Transverse colon (tissue), 4 donors: ENCODE measurements at regions not wholly inside any gene's neighbourhood (a gene's known extent, or its start where the extent isn't known, plus 50 kb on each side); places are given as distances from the start of the nearest gene placed in this dataset.

Experiments
- DNase-seq: peaks from one replicate; pipeline ENCODE4 v3.0.0-alpha.2; 2019
- H3K27ac ChIP-seq, 4 donors: fragments of 200-600 bp; sonication (generic); 2 replicates each; pipeline ENCODE4 v1.5.1; 2016 to 2018; ENCODE audit warnings: inconsistent platforms in 4 of 4
- H3K27me3 ChIP-seq: fragments of 200-600 bp; sonication (generic); 2 replicates; pipeline ENCODE4 v1.5.1; 2017; ENCODE audit warnings: inconsistent platforms
- H3K36me3 ChIP-seq, 4 donors: fragments of 200-600 bp; sonication (generic); 2 replicates each; pipeline ENCODE4 v1.5.1; 2017 to 2019; ENCODE audit warnings: inconsistent platforms in 4 of 4
- H3K4me1 ChIP-seq, 4 donors: fragments of 200-600 bp; sonication (generic); 2 replicates each; pipeline ENCODE4 v1.5.1; 2017 to 2020; ENCODE audit warnings: inconsistent platforms in 4 of 4
- H3K4me3 ChIP-seq, 4 donors: fragments of 200-600 bp; sonication (generic); 1 replicate in 1 of 4; 2 replicates in 3 of 4; pipeline versions ENCODE4 v1.5.1 to v1.6.1; 2017 to 2019; ENCODE audit warnings: inconsistent platforms in 4 of 4
- H3K9me3 ChIP-seq, 2 donors: fragments of 200-600 bp; sonication (generic); 2 replicates each; pipeline ENCODE4 v1.5.1; 2017 to 2019; ENCODE audit warnings: inconsistent platforms in 2 of 2
- CTCF ChIP-seq, 5 experiments: fragments of 200-600 bp in 3 of 5; fragments of 450-650 bp in 2 of 5; sonication (generic) in 3 of 5; IDR thresholded peaks; 1 replicate in 2 of 5; 2 replicates in 3 of 5; pipeline ENCODE4 v1.5.1; 2016 to 2017; ENCODE audit warnings: antibody characterized with exemption in 5 of 5, inconsistent platforms in 3 of 5, mild to moderate bottlenecking in 2 of 5, moderate library complexity in 1 of 5
- EP300 ChIP-seq: sonication (generic); formaldehyde crosslinking; IDR thresholded peaks from one replicate; pipeline ENCODE4 v1.6.1; 2017; ENCODE audit warnings: antibody characterized with exemption, low read depth
- POLR2A ChIP-seq: fragments of 450-650 bp; IDR thresholded peaks from one replicate; pipeline ENCODE4 v1.6.1; 2016; ENCODE audit warnings: antibody characterized with exemption, mild to moderate bottlenecking, moderate library complexity
- POLR2AphosphoS5 ChIP-seq, 3 donors: sonication (generic); formaldehyde crosslinking; IDR thresholded peaks; one replicate each; pipeline ENCODE4 v1.6.1; 2016; ENCODE audit warnings: antibody characterized with exemption in 3 of 3
- WGBS, 2 donors: methylation state at CpG; one replicate each; pipeline ENCODE4 v1.1.5; 2018; ENCODE audit warnings: low coverage in 1 of 2; 5-methylcytosine and 5-hydroxymethylcytosine counted together
- in situ Hi-C, 4 donors: fragments of 200-750 bp; cut with MboI; loops; one replicate each; pipeline versions ENCODE4 v1.15.0 to v1.15.1; 2017; ENCODE audit warnings: low sequenced_read_pairs in 3 of 4, low pct_ligation_motif_present in 1 of 4, low pct_unique_long_range_greater_than_20kb in 1 of 4
- intact Hi-C: fragments of 100-400 bp; cut with DNase I; formaldehyde crosslinking; loops from one replicate; pipeline ENCODE4 v1.15.1; 2023; ENCODE audit warnings: low total_unique reads

DNA sequence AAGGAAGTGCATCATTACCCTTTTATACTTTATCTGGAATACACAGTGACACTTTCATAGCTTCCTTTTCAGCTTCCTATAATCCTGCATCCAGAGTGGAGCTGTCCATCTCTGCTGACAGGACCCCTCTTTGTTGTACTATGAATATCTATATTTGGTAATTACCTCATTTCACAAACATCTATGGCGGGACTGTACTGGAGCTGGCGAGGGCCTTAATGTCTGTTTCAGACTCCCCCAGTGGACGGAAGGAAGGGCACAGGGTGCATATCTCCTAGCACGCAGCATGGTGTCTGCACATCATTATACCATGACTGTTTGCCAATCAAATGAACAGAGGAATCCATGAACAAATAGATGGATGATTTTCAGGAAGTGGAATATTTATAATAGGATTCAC is 142.3 kb downstream of the SOX11 start:
- intact Hi-C loops, result no loop called here
- no peaks in the 10 kb centered on the region for H3K4me1 ChIP-seq
- WGBS, 2 donors, result 62% methylated on average over 4 of the region's 4 CpGs; no CpG with 5 or more reads in 1 of the 2 donors

GRCh38 chr2:5839550-5839949 is 147.4 kb downstream of the SOX11 start:
- in situ Hi-C loops (no loop called here), intact Hi-C loops (no loop called here)
- H3K9me3 ChIP-seq, result no peaks in the 10 kb centered on the region
- no peaks in the 10 kb centered on the region for H3K4me1 ChIP-seq
- no peaks in the 10 kb centered on the region for H3K36me3 ChIP-seq
- TF ChIP-seq POLR2A, result no peak
- no peak for TF ChIP-seq POLR2AphosphoS5 (IDR thresholded peaks at IDR 0.05)
- no peak for TF ChIP-seq CTCF (IDR thresholded peaks at IDR 0.05)
- no peak overlapping the region for H3K27ac ChIP-seq
- H3K27me3 ChIP-seq, result no peaks in the 10 kb centered on the region
- no peak for DNase-seq
- WGBS, 2 donors, result 70 to 77% methylated on average over 7 of the region's 7 CpGs
- H3K4me3 ChIP-seq, result no peak overlapping the region

More for the DNA sequence above, 142.3 kb downstream of the SOX11 start:
- H3K9me3 ChIP-seq, result no peaks in the 10 kb centered on the region
- DNase-seq, result no peak
- H3K4me3 ChIP-seq, result no peak overlapping the region
- H3K27ac ChIP-seq, result no peak overlapping the region
- no peaks in the 10 kb centered on the region for H3K27me3 ChIP-seq
- H3K36me3 ChIP-seq, result no peaks in the 10 kb centered on the region
- in situ Hi-C loops, result no loop called here
- no peak for TF ChIP-seq EP300
- TF ChIP-seq CTCF (IDR thresholded peaks at IDR 0.05), result no peak
- TF ChIP-seq POLR2A, result no peak
- no peak for TF ChIP-seq POLR2AphosphoS5 (IDR thresholded peaks at IDR 0.05)

DNA sequence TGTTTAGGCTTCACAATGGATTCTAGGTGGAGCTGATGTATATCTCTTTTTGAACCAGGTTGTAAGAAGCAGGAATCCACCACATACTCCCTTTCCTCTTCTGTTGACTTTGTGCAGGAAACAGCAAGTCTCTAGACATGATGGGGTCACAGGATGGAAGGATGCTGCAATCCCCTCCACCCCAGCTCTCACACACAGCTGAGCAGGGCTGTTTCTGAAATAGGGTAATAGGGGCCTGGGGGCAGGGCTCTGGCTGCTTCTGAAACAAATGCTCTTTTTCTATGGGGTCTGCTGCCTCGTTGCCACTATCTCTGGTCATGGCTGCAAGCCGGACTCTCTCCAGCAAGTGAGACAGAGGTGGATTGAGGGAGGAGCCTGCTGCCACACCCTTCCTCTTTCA is 148.9 kb downstream of the SOX11 start:
- in situ Hi-C loops (no loop called here), intact Hi-C loops (no loop called here)
- 49% methylated on average over 2 of the region's 2 CpGs; no CpG with 5 or more reads in 1 of the 2 donors for WGBS, 2 donors
- DNase-seq, result no peak
- H3K4me1 ChIP-seq, result no peaks in the 10 kb centered on the region
- H3K4me3 ChIP-seq, result no peak overlapping the region
- H3K36me3 ChIP-seq, result no peaks in the 10 kb centered on the region
- no peak overlapping the region for H3K27ac ChIP-seq
- no peaks in the 10 kb centered on the region for H3K9me3 ChIP-seq
- no peaks in the 10 kb centered on the region for H3K27me3 ChIP-seq
- TF ChIP-seq CTCF (IDR thresholded peaks at IDR 0.05), result no peak
- no peak for TF ChIP-seq EP300
- TF ChIP-seq POLR2AphosphoS5 (IDR thresholded peaks at IDR 0.05), result no peak
- no peak for TF ChIP-seq POLR2A

- H3K27me3 ChIP-seq, result no peaks in the 10 kb centered on the region
- intact Hi-C loops (no loop called here), in situ Hi-C loops (no loop called here)
- H3K4me3 ChIP-seq, result no peak overlapping the region
- DNase-seq, result no peak
- TF ChIP-seq CTCF (IDR thresholded peaks at IDR 0.05), result no peak
- TF ChIP-seq EP300, result no peak
- no peak for TF ChIP-seq POLR2AphosphoS5 (IDR thresholded peaks at IDR 0.05)
- no peak for TF ChIP-seq POLR2A
- 93 to 95% methylated on average over 4 to 14 of the region's 14 CpGs for WGBS, 2 donors
- no peaks in the 10 kb centered on the region for H3K36me3 ChIP-seq
- H3K27ac ChIP-seq, result no peak overlapping the region
- H3K9me3 ChIP-seq, result no peaks in the 10 kb centered on the region
- no peaks in the 10 kb centered on the region for H3K4me1 ChIP-seq
Measured at GRCh38 chr2:5842326-5842725, 150.1 kb downstream of the SOX11 start.
